Chondrocyte (in vitro differentiated cells): ENCODE measurements at regions not wholly inside any gene's neighbourhood (a gene's known extent, or its start where the extent isn't known, plus 50 kb on each side); places are given as distances from the start of the nearest gene placed in this dataset.
"Not testable (repeated sequence)": the region's sequence is repeated elsewhere in the genome, so short reads cannot be mapped to it uniquely, and the experiment has no call there.

Experiments used
- DNase-seq: peaks from one replicate; pipeline ENCODE4 v3.0.0; 2021; ENCODE audit warnings: mixed read lengths, low spot score
- H3K27ac Mint-ChIP-seq: one replicate; pipeline ENCODE4 v1.8.0; 2021; ENCODE audit warnings: mild to moderate bottlenecking, moderate library complexity, mixed read lengths; ENCODE audit not compliant: unreplicated experiment
- H3K27me3 Mint-ChIP-seq: 2 replicates; pipeline ENCODE4 v1.8.0; 2021; ENCODE audit warnings: low read depth, mixed read lengths
- H3K36me3 Mint-ChIP-seq: 2 replicates; pipeline ENCODE4 v1.8.0; 2021; ENCODE audit warnings: low read depth, mixed read lengths
- H3K4me1 Mint-ChIP-seq: 2 replicates; pipeline ENCODE4 v1.8.0; 2021; ENCODE audit warnings: low read depth, mild to moderate bottlenecking, mixed read lengths
- H3K4me3 Mint-ChIP-seq: one replicate; pipeline ENCODE4 v1.8.0; 2021; ENCODE audit warnings: mild to moderate bottlenecking, moderate library complexity, mixed read lengths; ENCODE audit not compliant: unreplicated experiment
- H3K9me3 Mint-ChIP-seq: 2 replicates; pipeline ENCODE4 v1.8.0; 2021; ENCODE audit warnings: low read depth, mixed read lengths
- TF ChIP-seq, protein P1 (sequence below): fragments of 200-600 bp; sonication (generic); IDR thresholded peaks from 2 replicates; pipeline ENCODE4 v1.5.0; 2021; ENCODE audit warnings: antibody characterized with exemption, mild to moderate bottlenecking, moderate library complexity

- TF ChIP-seq, protein P1, sequence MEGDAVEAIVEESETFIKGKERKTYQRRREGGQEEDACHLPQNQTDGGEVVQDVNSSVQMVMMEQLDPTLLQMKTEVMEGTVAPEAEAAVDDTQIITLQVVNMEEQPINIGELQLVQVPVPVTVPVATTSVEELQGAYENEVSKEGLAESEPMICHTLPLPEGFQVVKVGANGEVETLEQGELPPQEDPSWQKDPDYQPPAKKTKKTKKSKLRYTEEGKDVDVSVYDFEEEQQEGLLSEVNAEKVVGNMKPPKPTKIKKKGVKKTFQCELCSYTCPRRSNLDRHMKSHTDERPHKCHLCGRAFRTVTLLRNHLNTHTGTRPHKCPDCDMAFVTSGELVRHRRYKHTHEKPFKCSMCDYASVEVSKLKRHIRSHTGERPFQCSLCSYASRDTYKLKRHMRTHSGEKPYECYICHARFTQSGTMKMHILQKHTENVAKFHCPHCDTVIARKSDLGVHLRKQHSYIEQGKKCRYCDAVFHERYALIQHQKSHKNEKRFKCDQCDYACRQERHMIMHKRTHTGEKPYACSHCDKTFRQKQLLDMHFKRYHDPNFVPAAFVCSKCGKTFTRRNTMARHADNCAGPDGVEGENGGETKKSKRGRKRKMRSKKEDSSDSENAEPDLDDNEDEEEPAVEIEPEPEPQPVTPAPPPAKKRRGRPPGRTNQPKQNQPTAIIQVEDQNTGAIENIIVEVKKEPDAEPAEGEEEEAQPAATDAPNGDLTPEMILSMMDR, result no peak
- H3K27me3 Mint-ChIP-seq, result no peaks in the 10 kb centered on the region
- H3K27ac Mint-ChIP-seq, result no peak overlapping the region
These were observed 158.6 kb upstream of the ZNF267 start for GRCh38 chr16:31714903-31715504.

GRCh38 chr16:31715915-31716314 lies 157.7 kb upstream of the ZNF267 start:
- peaks cover 22% of the 10 kb centered on the region for H3K4me1 Mint-ChIP-seq
- H3K36me3 Mint-ChIP-seq, result peaks cover 10% of the 10 kb centered on the region
- H3K4me3 Mint-ChIP-seq, result no peak overlapping the region
- no peak for DNase-seq
- no peaks in the 10 kb centered on the region for H3K27me3 Mint-ChIP-seq
- TF ChIP-seq, protein P1, result no peak
- H3K27ac Mint-ChIP-seq, result no peak overlapping the region
- H3K9me3 Mint-ChIP-seq, result no peaks in the 10 kb centered on the region

More at GRCh38 chr16:31714903-31715504, 158.6 kb upstream of the ZNF267 start:
- peaks cover 8% of the 10 kb centered on the region for H3K36me3 Mint-ChIP-seq
- peak overlapping the region; percentile 98 for H3K4me3 Mint-ChIP-seq
- peaks cover 22% of the 10 kb centered on the region for H3K4me1 Mint-ChIP-seq
- H3K9me3 Mint-ChIP-seq, result no peaks in the 10 kb centered on the region
- no peak for DNase-seq

- peaks cover 13% of the 10 kb centered on the region for H3K36me3 Mint-ChIP-seq
- peaks cover 17% of the 10 kb centered on the region for H3K4me1 Mint-ChIP-seq
- H3K27me3 Mint-ChIP-seq, result no peaks in the 10 kb centered on the region
- no peaks in the 10 kb centered on the region for H3K9me3 Mint-ChIP-seq
- H3K27ac Mint-ChIP-seq, result no peak overlapping the region
- H3K4me3 Mint-ChIP-seq, result no peak overlapping the region
- DNase-seq, result no peak
- TF ChIP-seq, protein P1, result no peak
These were observed 154.6 kb upstream of the ZNF267 start for GRCh38 chr16:31718998-31719397.

- no peak overlapping the region for H3K4me3 Mint-ChIP-seq
- H3K27me3 Mint-ChIP-seq, result no peaks in the 10 kb centered on the region
- no peak overlapping the region for H3K27ac Mint-ChIP-seq
- no peaks in the 10 kb centered on the region for H3K4me1 Mint-ChIP-seq
- H3K9me3 Mint-ChIP-seq, result peaks cover 19% of the 10 kb centered on the region
- peaks cover 46% of the 10 kb centered on the region for H3K36me3 Mint-ChIP-seq
- TF ChIP-seq, protein P1, result no peak
- no peak for DNase-seq
These were observed 146.1 kb upstream of the ZNF267 start for GRCh38 chr16:31727553-31727952.

DNA sequence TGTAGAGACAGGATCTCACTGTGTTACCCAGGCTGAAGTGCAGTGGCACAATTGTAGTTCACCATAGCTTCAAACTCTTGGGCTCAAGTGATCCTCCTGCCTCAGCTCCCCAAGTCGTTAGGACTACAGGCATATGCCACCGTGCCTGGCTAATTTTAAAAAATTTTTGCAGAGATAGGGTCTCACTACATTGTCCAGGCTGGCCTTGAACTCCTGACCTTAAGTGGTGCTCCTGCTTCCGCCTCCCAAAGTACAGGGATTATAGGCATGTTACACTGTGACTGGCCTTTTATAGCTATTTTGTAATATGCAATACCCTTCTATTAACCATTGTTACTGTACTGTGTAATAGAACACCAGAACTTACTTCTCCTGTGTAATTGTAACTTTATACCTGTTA lies 139.3 kb upstream of the ZNF267 start:
- peaks cover 64% of the 10 kb centered on the region for H3K36me3 Mint-ChIP-seq
- TF ChIP-seq, protein P1, result no peak
- no peaks in the 10 kb centered on the region for H3K4me1 Mint-ChIP-seq
- no peaks in the 10 kb centered on the region for H3K27me3 Mint-ChIP-seq
- H3K4me3 Mint-ChIP-seq, result no peak overlapping the region
- no peak overlapping the region for H3K27ac Mint-ChIP-seq
- DNase-seq, result no peak
- peaks cover 53% of the 10 kb centered on the region for H3K9me3 Mint-ChIP-seq

DNA sequence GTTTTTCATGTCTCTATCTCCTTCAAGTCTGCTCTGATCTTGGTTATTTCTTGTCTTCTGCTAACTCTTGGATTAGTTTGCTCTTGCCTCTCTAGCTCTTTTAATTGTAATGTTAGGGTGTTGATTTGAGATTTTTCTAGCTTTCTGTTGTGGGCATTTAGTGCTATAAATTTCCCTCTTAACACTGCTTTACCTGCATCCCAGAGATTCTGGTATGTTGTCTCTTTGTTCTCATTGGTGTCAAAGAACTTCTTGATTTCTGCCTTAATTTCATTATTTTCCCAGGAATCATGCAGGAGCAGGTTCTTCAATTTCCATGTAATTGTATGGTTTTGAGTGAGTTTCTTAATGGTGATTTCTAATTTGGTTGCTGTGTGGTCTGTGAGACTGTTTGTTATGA lies 128.5 kb upstream of the ZNF267 start:
- H3K27me3 Mint-ChIP-seq, DNase-seq, H3K4me3 Mint-ChIP-seq, H3K4me1 Mint-ChIP-seq, H3K27ac Mint-ChIP-seq: not testable (repeated sequence)
- peaks cover 84% of the 10 kb centered on the region for H3K36me3 Mint-ChIP-seq
- peaks cover 79% of the 10 kb centered on the region for H3K9me3 Mint-ChIP-seq
